GM12891 (cell line): ENCODE measurements at regions not wholly inside any gene's neighbourhood (a gene's known extent, or its start where the extent isn't known, plus 50 kb on each side); places are given as distances from the start of the nearest gene placed in this dataset.
"Not testable (repeated sequence)": the region's sequence is repeated elsewhere in the genome, so short reads cannot be mapped to it uniquely, and the experiment has no call there.

Experiments
- DNase-seq: peaks from one replicate; pipeline ENCODE4 v3.0.0; 2011; ENCODE audit warnings: low spot score; ENCODE audit not compliant: insufficient read length
- FAIRE-seq: peaks from 2 replicates; lab custom pipeline; 2011; peaks lifted over from hg19 to GRCh38; lab: Jason Lieb, UNC
- PAX5 ChIP-seq: IDR thresholded peaks from 2 replicates; pipeline ENCODE4 v1.6.1; 2011; ENCODE audit warnings: low read length, moderate library complexity, mild to moderate bottlenecking; ENCODE audit not compliant: insufficient read depth, severe bottlenecking
- POLR2A ChIP-seq: IDR thresholded peaks from 2 replicates; pipeline ENCODE4 v1.6.1; 2011; ENCODE audit warnings: low read depth, low read length, control low read depth
- POLR2AphosphoS5 ChIP-seq: IDR thresholded peaks from 2 replicates; pipeline ENCODE4 v1.6.1; 2011; ENCODE audit warnings: low read depth, low read length, control low read depth
- POU2F2 ChIP-seq: IDR thresholded peaks from 2 replicates; pipeline ENCODE4 v1.6.1; 2011; ENCODE audit warnings: low read depth, mild to moderate bottlenecking, control low read depth, low read length, moderate library complexity
- SPI1 ChIP-seq: IDR thresholded peaks from 2 replicates; pipeline ENCODE4 v1.6.1; 2011; ENCODE audit warnings: low read depth, low read length, control low read depth
- TAF1 ChIP-seq: IDR thresholded peaks from 2 replicates; pipeline ENCODE4 v1.6.1; 2011; ENCODE audit warnings: low read depth, low read length, control low read depth

- TF ChIP-seq POLR2A (no peak), POLR2AphosphoS5 (no peak), SPI1 (no peak), TAF1 (no peak), POU2F2 (no peak), PAX5 (no peak)
- FAIRE-seq (no peak), DNase-seq (no peak)
Measured at GRCh38 chr2:142425551-142425950, 294.7 kb upstream of the LRP1B start.

- no peak for FAIRE-seq
- no peak for DNase-seq
- TF ChIP-seq PAX5: no peak
- TF ChIP-seq POLR2A: no peak
- TF ChIP-seq POU2F2: no peak
- no peak for TF ChIP-seq POLR2AphosphoS5
- no peak for TF ChIP-seq SPI1
- TF ChIP-seq TAF1: no peak
Measured at GRCh38 chr2:142423603-142424002, 292.8 kb upstream of the LRP1B start.

GRCh38 chr2:142422769-142423168 is 292.0 kb upstream of the LRP1B start:
- FAIRE-seq (no peak), DNase-seq (no peak)
- TF ChIP-seq POLR2A: no peak
- no peak for TF ChIP-seq POU2F2
- no peak for TF ChIP-seq PAX5
- no peak for TF ChIP-seq SPI1
- TF ChIP-seq TAF1: no peak
- no peak for TF ChIP-seq POLR2AphosphoS5

GRCh38 chr2:142422041-142422440 is 291.2 kb upstream of the LRP1B start:
- TF ChIP-seq POU2F2: no peak
- no peak for TF ChIP-seq POLR2AphosphoS5
- no peak for TF ChIP-seq POLR2A
- no peak for TF ChIP-seq PAX5
- no peak for TF ChIP-seq SPI1
- TF ChIP-seq TAF1: no peak
- DNase-seq: no peak
- FAIRE-seq: no peak

GRCh38 chr2:142418699-142419098 is 287.9 kb upstream of the LRP1B start:
- FAIRE-seq, DNase-seq: not testable (repeated sequence)

GRCh38 chr2:142416996-142417395 is 286.2 kb upstream of the LRP1B start:
- TF ChIP-seq SPI1 (no peak), POLR2A (no peak), PAX5 (no peak), POU2F2 (no peak)
- no peak for DNase-seq
- FAIRE-seq: no peak

GRCh38 chr2:142415461-142415860 is 284.6 kb upstream of the LRP1B start:
- no peak for TF ChIP-seq POLR2A
- TF ChIP-seq TAF1: no peak
- DNase-seq (no peak), FAIRE-seq (no peak)

GRCh38 chr2:142398212-142398611 is 267.4 kb upstream of the LRP1B start:
- no peak for TF ChIP-seq POLR2AphosphoS5
- TF ChIP-seq TAF1: no peak
- TF ChIP-seq POU2F2: no peak
- no peak for TF ChIP-seq SPI1
- TF ChIP-seq PAX5: no peak
- no peak for TF ChIP-seq POLR2A
- no peak for DNase-seq
- FAIRE-seq: no peak

- FAIRE-seq: no peak
- DNase-seq: no peak
- TF ChIP-seq POLR2AphosphoS5: no peak
- no peak for TF ChIP-seq POU2F2
- TF ChIP-seq POLR2A: no peak
- TF ChIP-seq TAF1: no peak
- no peak for TF ChIP-seq SPI1
- no peak for TF ChIP-seq PAX5
Measured at GRCh38 chr2:142395291-142395690, 264.5 kb upstream of the LRP1B start.

- no peak for TF ChIP-seq SPI1
- no peak for TF ChIP-seq TAF1
- FAIRE-seq (no peak), DNase-seq (no peak)
Measured at GRCh38 chr2:142380372-142380771, 249.6 kb upstream of the LRP1B start.

GRCh38 chr2:142362069-142362468 is 231.3 kb upstream of the LRP1B start:
- FAIRE-seq, DNase-seq: not testable (repeated sequence)
